ENCODE measurements at regions not wholly inside any gene's neighbourhood (a gene's known extent, or its start where the extent isn't known, plus 50 kb on each side); places are given as distances from the start of the nearest gene placed in this dataset.
"Not testable (repeated sequence)": the region's sequence is repeated elsewhere in the genome, so short reads cannot be mapped to it uniquely, and the experiment has no call there.

- no peak for FAIRE-seq
Measured at GRCh38 chrX:38943120-38943519, 141.9 kb downstream of the MID1IP1 start.

- no peak for FAIRE-seq
Measured at GRCh38 chrX:38948046-38948445, 146.8 kb downstream of the MID1IP1 start.

GRCh38 chrX:38954520-38954919, 153.3 kb downstream of the MID1IP1 start:
- FAIRE-seq = no peak

GRCh38 chrX:38959736-38960135, 158.5 kb downstream of the MID1IP1 start:
- no peak for FAIRE-seq

GRCh38 chrX:38960137-38960536, 158.9 kb downstream of the MID1IP1 start:
- no peak for FAIRE-seq

- FAIRE-seq = no peak
Measured at GRCh38 chrX:38961936-38962335, 160.7 kb downstream of the MID1IP1 start.

- not testable (repeated sequence) for FAIRE-seq
Measured at GRCh38 chrX:38963244-38963643, 162.0 kb downstream of the MID1IP1 start.

- no peak for FAIRE-seq
Measured at GRCh38 chrX:38965888-38966287, 164.6 kb downstream of the MID1IP1 start.

- FAIRE-seq = no peak
Measured at GRCh38 chrX:38968344-38969216, 167.3 kb downstream of the MID1IP1 start.

- no peak for FAIRE-seq
Measured at GRCh38 chrX:38970074-38970473, 168.8 kb downstream of the MID1IP1 start.

- no peak for FAIRE-seq
Measured at GRCh38 chrX:38970845-38971244, 169.6 kb downstream of the MID1IP1 start.

GRCh38 chrX:38973322-38973721, 172.1 kb downstream of the MID1IP1 start:
- FAIRE-seq = no peak

GRCh38 chrX:38974542-38974941, 173.3 kb downstream of the MID1IP1 start:
- FAIRE-seq = no peak

- no peak for FAIRE-seq
Measured at GRCh38 chrX:38975368-38975942, 174.2 kb downstream of the MID1IP1 start.

- FAIRE-seq = no peak
Measured at GRCh38 chrX:38982370-38982769, 181.1 kb downstream of the MID1IP1 start.

- FAIRE-seq = no peak
Measured at GRCh38 chrX:38982843-38983242, 181.6 kb downstream of the MID1IP1 start.

GRCh38 chrX:38985375-38985774, 184.1 kb downstream of the MID1IP1 start:
- FAIRE-seq = no peak

GRCh38 chrX:38985945-38986344, 184.7 kb downstream of the MID1IP1 start:
- FAIRE-seq = no peak

- no peak for FAIRE-seq
Measured at GRCh38 chrX:38986586-38986985, 185.3 kb downstream of the MID1IP1 start.

- FAIRE-seq = no peak
Measured at GRCh38 chrX:38987198-38987651, 186.0 kb downstream of the MID1IP1 start.

GRCh38 chrX:38988301-38988700, 187.0 kb downstream of the MID1IP1 start:
- no peak for FAIRE-seq

- no peak for FAIRE-seq
Measured at GRCh38 chrX:38989076-38989475, 187.8 kb downstream of the MID1IP1 start.

GRCh38 chrX:38991656-38992440, 190.6 kb downstream of the MID1IP1 start:
- no peak for FAIRE-seq

Data from A204.1 (cell line).